Uterus (tissue), 3 donors: ENCODE measurements at regions not wholly inside any gene's neighbourhood (a gene's known extent, or its start where the extent isn't known, plus 50 kb on each side); places are given as distances from the start of the nearest gene placed in this dataset.

Experiments used
- DNase-seq, 2 donors: peaks; one replicate each; pipeline ENCODE4 v3.0.0-alpha.2; 2019 to 2020
- H3K27ac ChIP-seq, 2 donors: fragments of 200-600 bp; sonication (generic); 1 replicate in 1 of 2; 2 replicates in 1 of 2; pipeline ENCODE4 v1.5.1; 2016 to 2018
- H3K27me3 ChIP-seq, 2 donors: fragments of 200-600 bp; sonication (generic); one replicate each; pipeline ENCODE4 v1.5.1; 2018 to 2019; ENCODE audit warnings: control low read depth in 1 of 2
- H3K36me3 ChIP-seq, 2 donors: fragments of 200-600 bp; sonication (generic); one replicate each; pipeline ENCODE4 v1.5.1; 2019; ENCODE audit warnings: control low read depth in 1 of 2
- H3K4me1 ChIP-seq, 2 donors: fragments of 200-600 bp; sonication (generic); one replicate each; pipeline ENCODE4 v1.5.1; 2018 to 2019; ENCODE audit warnings: control low read depth in 1 of 2
- H3K4me3 ChIP-seq, 2 donors: fragments of 200-600 bp; sonication (generic); 1 replicate in 1 of 2; 2 replicates in 1 of 2; pipeline ENCODE4 v1.5.1; 2018 to 2019; ENCODE audit warnings: mild to moderate bottlenecking in 1 of 2
- H3K9me3 ChIP-seq, 2 donors: fragments of 200-600 bp; sonication (generic); one replicate each; pipeline ENCODE4 v1.5.1; 2019; ENCODE audit warnings: control low read depth in 1 of 2
- POLR2A ChIP-seq, 2 donors: fragments of 450-650 bp; IDR thresholded peaks; one replicate each; pipeline ENCODE4 v1.6.1; 2016; ENCODE audit warnings: antibody characterized with exemption in 2 of 2, mild to moderate bottlenecking in 1 of 2, moderate library complexity in 1 of 2
- intact Hi-C: fragments of 100-400 bp; cut with DNase I; formaldehyde crosslinking; loops from one replicate; pipeline ENCODE4 v1.15.1; 2023; ENCODE audit warnings: low total_unique reads
- TF ChIP-seq, protein P1 (sequence below), 4 experiments: fragments of 200-600 bp in 2 of 4; fragments of 450-650 bp in 2 of 4; sonication (generic) in 2 of 4; IDR thresholded peaks; one replicate each; pipeline ENCODE4 v1.5.1; 2016 to 2019; ENCODE audit warnings: antibody characterized with exemption in 4 of 4, mild to moderate bottlenecking in 2 of 4, moderate library complexity in 1 of 4
- donor health status: DM: yes; HTN: yes; CAD: no.

GRCh38 chr6:14582749-14583148 lies 465.2 kb downstream of the CD83 start:
- H3K36me3 ChIP-seq: no peaks in the 10 kb centered on the region
- no peaks in the 10 kb centered on the region for H3K9me3 ChIP-seq
- H3K4me1 ChIP-seq: no peaks in the 10 kb centered on the region
- H3K4me3 ChIP-seq: no peak overlapping the region
- TF ChIP-seq POLR2A (IDR thresholded peaks at IDR 0.05): no peak
- TF ChIP-seq, protein P1, sequence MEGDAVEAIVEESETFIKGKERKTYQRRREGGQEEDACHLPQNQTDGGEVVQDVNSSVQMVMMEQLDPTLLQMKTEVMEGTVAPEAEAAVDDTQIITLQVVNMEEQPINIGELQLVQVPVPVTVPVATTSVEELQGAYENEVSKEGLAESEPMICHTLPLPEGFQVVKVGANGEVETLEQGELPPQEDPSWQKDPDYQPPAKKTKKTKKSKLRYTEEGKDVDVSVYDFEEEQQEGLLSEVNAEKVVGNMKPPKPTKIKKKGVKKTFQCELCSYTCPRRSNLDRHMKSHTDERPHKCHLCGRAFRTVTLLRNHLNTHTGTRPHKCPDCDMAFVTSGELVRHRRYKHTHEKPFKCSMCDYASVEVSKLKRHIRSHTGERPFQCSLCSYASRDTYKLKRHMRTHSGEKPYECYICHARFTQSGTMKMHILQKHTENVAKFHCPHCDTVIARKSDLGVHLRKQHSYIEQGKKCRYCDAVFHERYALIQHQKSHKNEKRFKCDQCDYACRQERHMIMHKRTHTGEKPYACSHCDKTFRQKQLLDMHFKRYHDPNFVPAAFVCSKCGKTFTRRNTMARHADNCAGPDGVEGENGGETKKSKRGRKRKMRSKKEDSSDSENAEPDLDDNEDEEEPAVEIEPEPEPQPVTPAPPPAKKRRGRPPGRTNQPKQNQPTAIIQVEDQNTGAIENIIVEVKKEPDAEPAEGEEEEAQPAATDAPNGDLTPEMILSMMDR (IDR thresholded peaks at IDR 0.05): no peak
- intact Hi-C loops: no loop called here
- no peaks in the 10 kb centered on the region for H3K27me3 ChIP-seq
- DNase-seq: no peak
- no peak overlapping the region for H3K27ac ChIP-seq

DNA sequence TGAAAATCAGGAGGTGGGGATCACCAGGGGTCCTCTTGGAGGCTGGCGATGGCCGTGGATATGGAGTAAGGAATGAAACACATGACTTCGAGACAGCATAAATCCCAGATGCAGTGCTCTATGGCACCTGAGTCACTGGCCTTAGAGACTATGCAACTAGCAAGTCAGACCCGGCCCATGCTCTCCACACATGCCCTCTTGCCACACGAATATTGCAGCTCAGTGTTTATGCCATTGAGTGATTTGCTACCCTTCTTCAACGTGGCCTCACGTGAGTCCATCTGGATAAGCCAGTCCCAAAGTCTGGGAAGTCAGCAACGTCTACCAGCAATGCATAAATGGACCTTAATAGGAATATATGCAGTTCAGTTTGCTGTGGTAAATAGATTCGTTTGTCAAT lies 466.3 kb downstream of the CD83 start:
- H3K27me3 ChIP-seq: no peaks in the 10 kb centered on the region
- no peaks in the 10 kb centered on the region for H3K36me3 ChIP-seq
- intact Hi-C loops: no loop called here
- H3K4me1 ChIP-seq: no peaks in the 10 kb centered on the region
- no peak for DNase-seq
- no peak overlapping the region for H3K27ac ChIP-seq
- H3K9me3 ChIP-seq: no peaks in the 10 kb centered on the region
- H3K4me3 ChIP-seq: no peak overlapping the region
- TF ChIP-seq POLR2A (IDR thresholded peaks at IDR 0.05): no peak
- TF ChIP-seq, protein P1 (IDR thresholded peaks at IDR 0.05): no peak

GRCh38 chr6:14584450-14584849 lies 466.9 kb downstream of the CD83 start:
- Histone ChIP-seq H3K27ac (no peak overlapping the region), H3K4me1 (no peaks in the 10 kb centered on the region), H3K27me3 (no peaks in the 10 kb centered on the region), H3K9me3 (no peaks in the 10 kb centered on the region), H3K36me3 (no peaks in the 10 kb centered on the region), H3K4me3 (no peak overlapping the region)
- intact Hi-C loops: no loop called here
- no peak for DNase-seq
- no peak for TF ChIP-seq POLR2A (IDR thresholded peaks at IDR 0.05)
- TF ChIP-seq, protein P1 (IDR thresholded peaks at IDR 0.05): no peak

DNA sequence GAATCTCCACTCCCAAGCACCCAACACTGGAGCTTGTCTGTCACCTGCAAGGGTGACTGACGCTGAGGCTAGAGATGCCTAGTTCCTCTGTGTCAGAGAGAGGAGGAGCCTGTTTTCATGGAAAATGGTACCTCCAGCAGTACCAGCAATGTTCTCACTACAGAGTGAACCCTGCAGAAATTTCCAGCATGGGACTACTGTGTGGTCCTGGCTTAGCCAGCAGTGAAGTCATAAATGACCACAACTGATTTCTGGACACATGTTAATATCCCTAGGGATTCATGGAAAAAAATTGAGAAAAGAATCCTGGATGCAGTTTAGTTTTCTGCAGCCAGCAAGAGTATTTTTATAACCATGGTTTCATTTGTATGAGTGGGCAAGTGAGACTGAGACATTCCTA lies 468.1 kb downstream of the CD83 start:
- Histone ChIP-seq H3K9me3 (no peaks in the 10 kb centered on the region), H3K27ac (no peak overlapping the region), H3K4me1 (no peaks in the 10 kb centered on the region), H3K27me3 (no peaks in the 10 kb centered on the region), H3K36me3 (no peaks in the 10 kb centered on the region), H3K4me3 (no peak overlapping the region)
- TF ChIP-seq, protein P1 (IDR thresholded peaks at IDR 0.05): no peak
- no peak for TF ChIP-seq POLR2A (IDR thresholded peaks at IDR 0.05)
- no peak for DNase-seq
- intact Hi-C loops: no loop called here

DNA sequence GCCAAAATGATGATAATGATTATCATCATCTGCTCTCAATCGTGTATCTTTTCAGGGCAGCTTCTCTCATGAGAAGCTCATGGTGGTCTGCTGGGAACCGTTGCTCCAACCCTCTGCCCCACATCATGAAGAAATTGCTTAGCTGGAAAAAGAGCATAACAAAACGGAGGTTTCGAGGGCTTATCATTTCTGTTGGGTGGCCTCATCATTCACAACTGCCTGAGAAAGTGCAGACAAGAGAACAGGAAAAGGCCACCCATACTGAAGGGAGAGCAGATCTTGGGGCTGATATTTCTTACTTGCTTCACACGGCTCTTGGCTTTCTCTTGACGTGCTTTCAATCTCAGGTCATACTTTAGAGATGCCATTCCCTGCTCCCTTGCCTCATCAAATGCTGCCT lies 471.6 kb downstream of the CD83 start:
- no peaks in the 10 kb centered on the region for H3K9me3 ChIP-seq
- intact Hi-C loops: no loop called here
- no peaks in the 10 kb centered on the region for H3K4me1 ChIP-seq
- no peak overlapping the region for H3K27ac ChIP-seq
- no peaks in the 10 kb centered on the region for H3K27me3 ChIP-seq
- H3K4me3 ChIP-seq: no peak overlapping the region
- H3K36me3 ChIP-seq: no peaks in the 10 kb centered on the region
- no peak for DNase-seq
- TF ChIP-seq, protein P1 (IDR thresholded peaks at IDR 0.05): no peak
- TF ChIP-seq POLR2A (IDR thresholded peaks at IDR 0.05): no peak
